ENCODE measurements at regions not wholly inside any gene's neighbourhood (a gene's known extent, or its start where the extent isn't known, plus 50 kb on each side); places are given as distances from the start of the nearest gene placed in this dataset.

DNA sequence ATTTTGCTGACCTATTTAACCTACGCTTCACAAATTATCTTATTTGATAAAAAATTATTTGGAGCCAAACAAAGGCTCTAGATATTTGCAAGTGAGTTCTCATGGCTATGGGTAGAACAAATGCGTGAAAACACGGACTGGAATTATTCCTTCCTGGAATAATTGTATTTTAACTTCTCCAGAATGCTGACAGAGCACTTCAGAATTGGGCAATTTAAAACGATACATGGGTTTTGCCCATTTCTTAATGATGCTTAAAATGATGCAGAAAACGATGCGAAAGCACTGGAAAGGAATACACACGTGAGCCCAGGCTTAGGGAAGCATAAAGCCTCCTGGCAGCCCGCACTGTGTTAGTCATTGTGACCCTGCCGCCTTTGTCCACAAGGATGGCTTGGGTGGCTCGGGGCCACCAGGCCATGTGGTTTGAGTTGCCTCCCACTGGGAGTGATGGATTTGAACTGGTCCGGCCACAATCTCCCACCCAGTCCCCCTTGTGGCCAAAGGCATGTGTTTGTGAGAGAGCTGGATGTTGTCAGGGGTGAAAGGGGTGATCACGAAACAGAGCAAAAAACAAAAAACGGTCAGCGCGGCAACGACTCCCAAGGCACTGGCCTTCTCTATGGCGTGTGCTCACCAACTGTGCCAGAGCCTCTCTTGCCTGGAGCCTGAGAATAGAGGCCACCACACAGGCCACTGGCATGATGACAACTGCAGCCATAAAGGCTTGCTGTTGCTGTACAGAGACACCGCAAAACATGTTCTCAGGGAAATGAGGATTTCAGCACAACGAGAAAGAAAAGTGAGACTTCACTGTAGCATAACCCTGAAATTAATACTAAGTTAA is 234.2 kb upstream of the ADAMTS16 start:
- TF ChIP-seq POLR2AphosphoS5 (IDR thresholded peaks at IDR 0.05; ENCODE audit: low read depth, low read length), result no peak
- TF ChIP-seq SIN3A (IDR thresholded peaks at IDR 0.05; ENCODE audit: borderline replicate concordance, insufficient read depth, low read length), result no peak
- TF ChIP-seq, protein P1, sequence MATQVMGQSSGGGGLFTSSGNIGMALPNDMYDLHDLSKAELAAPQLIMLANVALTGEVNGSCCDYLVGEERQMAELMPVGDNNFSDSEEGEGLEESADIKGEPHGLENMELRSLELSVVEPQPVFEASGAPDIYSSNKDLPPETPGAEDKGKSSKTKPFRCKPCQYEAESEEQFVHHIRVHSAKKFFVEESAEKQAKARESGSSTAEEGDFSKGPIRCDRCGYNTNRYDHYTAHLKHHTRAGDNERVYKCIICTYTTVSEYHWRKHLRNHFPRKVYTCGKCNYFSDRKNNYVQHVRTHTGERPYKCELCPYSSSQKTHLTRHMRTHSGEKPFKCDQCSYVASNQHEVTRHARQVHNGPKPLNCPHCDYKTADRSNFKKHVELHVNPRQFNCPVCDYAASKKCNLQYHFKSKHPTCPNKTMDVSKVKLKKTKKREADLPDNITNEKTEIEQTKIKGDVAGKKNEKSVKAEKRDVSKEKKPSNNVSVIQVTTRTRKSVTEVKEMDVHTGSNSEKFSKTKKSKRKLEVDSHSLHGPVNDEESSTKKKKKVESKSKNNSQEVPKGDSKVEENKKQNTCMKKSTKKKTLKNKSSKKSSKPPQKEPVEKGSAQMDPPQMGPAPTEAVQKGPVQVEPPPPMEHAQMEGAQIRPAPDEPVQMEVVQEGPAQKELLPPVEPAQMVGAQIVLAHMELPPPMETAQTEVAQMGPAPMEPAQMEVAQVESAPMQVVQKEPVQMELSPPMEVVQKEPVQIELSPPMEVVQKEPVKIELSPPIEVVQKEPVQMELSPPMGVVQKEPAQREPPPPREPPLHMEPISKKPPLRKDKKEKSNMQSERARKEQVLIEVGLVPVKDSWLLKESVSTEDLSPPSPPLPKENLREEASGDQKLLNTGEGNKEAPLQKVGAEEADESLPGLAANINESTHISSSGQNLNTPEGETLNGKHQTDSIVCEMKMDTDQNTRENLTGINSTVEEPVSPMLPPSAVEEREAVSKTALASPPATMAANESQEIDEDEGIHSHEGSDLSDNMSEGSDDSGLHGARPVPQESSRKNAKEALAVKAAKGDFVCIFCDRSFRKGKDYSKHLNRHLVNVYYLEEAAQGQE (IDR thresholded peaks at IDR 0.05; ENCODE audit: insufficient read depth in 1 of 2, low read depth in 2 of 2, low read length in 2 of 2), result no peak
- no peak for TF ChIP-seq FOXP2 (optimal IDR thresholded peaks at IDR 0.05; ENCODE audit: borderline replicate concordance, extremely low read depth, extremely low read length, insufficient read depth)
- no peak for TF ChIP-seq TAF1 (IDR thresholded peaks at IDR 0.05; ENCODE audit: borderline replicate concordance, insufficient read depth, low read length)

DNA sequence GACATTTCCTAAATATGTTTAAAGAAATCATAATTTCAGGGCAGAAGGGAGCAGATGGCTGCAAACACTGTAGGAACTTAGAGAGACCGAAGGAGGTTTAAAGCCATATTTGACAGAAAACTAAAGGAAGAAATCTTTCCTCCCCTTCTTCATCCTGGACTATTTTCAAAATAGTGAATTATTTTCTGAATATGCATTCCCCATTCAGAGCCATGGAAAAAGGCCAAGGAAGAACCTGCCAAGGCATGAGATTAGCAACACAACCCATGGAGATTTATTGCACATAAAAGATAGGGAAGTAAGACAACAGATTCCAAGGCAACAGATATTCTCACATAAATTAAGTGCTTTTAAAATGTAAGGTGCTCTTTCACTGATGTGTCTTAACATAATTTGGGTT is 233.3 kb upstream of the ADAMTS16 start:
- TF ChIP-seq, protein P1 (IDR thresholded peaks at IDR 0.05; ENCODE audit: insufficient read depth in 1 of 2, low read depth in 2 of 2, low read length in 2 of 2), result no peak
- TF ChIP-seq POLR2AphosphoS5 (IDR thresholded peaks at IDR 0.05; ENCODE audit: low read depth, low read length) (no peak), FOXP2 (optimal IDR thresholded peaks at IDR 0.05; ENCODE audit: borderline replicate concordance, extremely low read depth, extremely low read length, insufficient read depth) (no peak), SIN3A (IDR thresholded peaks at IDR 0.05; ENCODE audit: borderline replicate concordance, insufficient read depth, low read length) (no peak), TAF1 (IDR thresholded peaks at IDR 0.05; ENCODE audit: borderline replicate concordance, insufficient read depth, low read length) (no peak)

DNA sequence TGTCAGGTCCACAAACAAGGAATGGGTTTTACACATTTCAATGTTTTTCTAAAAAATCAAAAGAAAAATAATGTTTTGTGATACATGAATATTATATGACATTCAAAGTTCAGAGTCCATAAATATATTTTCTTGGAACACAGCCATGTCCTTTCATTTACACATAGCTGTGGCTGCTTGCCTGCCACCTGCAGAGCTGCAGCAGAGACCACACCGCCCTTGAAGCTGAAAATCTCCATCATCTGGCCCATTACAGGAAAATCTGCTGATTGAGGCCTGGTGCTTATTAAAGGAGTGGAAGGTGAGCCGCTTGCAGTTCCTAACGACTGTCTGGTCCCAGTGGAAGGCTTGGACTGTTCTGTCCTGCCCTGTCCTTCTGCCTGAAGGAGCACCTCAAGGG is 232.6 kb upstream of the ADAMTS16 start:
- TF ChIP-seq SIN3A (IDR thresholded peaks at IDR 0.05; ENCODE audit: borderline replicate concordance, insufficient read depth, low read length) (no peak), FOXP2 (optimal IDR thresholded peaks at IDR 0.05; ENCODE audit: borderline replicate concordance, extremely low read depth, extremely low read length, insufficient read depth) (no peak), TAF1 (IDR thresholded peaks at IDR 0.05; ENCODE audit: borderline replicate concordance, insufficient read depth, low read length) (no peak), POLR2AphosphoS5 (IDR thresholded peaks at IDR 0.05; ENCODE audit: low read depth, low read length) (no peak)
- TF ChIP-seq, protein P1 (IDR thresholded peaks at IDR 0.05; ENCODE audit: insufficient read depth in 1 of 2, low read depth in 2 of 2, low read length in 2 of 2), result no peak

DNA sequence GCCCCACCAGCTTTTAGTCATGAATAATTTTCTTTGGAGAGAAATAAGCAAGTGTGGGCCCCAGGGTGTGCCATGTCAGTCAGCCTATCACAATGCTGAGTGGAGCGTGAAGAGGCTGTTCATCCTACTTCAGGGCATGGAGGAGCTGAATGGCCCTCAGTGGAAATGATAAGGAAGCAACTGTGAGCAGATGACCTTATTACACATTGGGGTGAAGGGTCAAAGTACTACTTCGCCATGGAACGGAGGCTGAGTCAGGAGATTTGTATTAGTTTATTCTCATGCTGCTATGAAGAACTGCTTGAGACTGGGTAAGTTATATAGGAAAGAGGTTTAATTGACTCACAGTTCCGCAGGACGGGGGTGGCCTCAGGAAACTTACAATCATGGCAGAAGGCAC is 231.0 kb upstream of the ADAMTS16 start:
- no peak for TF ChIP-seq FOXP2 (optimal IDR thresholded peaks at IDR 0.05; ENCODE audit: borderline replicate concordance, extremely low read depth, extremely low read length, insufficient read depth)
- TF ChIP-seq, protein P1 (IDR thresholded peaks at IDR 0.05; ENCODE audit: insufficient read depth in 1 of 2, low read depth in 2 of 2, low read length in 2 of 2), result no peak
- no peak for TF ChIP-seq POLR2AphosphoS5 (IDR thresholded peaks at IDR 0.05; ENCODE audit: low read depth, low read length)
- TF ChIP-seq TAF1 (IDR thresholded peaks at IDR 0.05; ENCODE audit: borderline replicate concordance, insufficient read depth, low read length), result no peak
- TF ChIP-seq SIN3A (IDR thresholded peaks at IDR 0.05; ENCODE audit: borderline replicate concordance, insufficient read depth, low read length), result no peak

All from PFSK-1 (cell line).